HEK293 (cell line): ENCODE measurements at regions not wholly inside any gene's neighbourhood (a gene's known extent, or its start where the extent isn't known, plus 50 kb on each side); places are given as distances from the start of the nearest gene placed in this dataset.

Source experiments
- HOXD13 ChIP-seq: sonication (generic); formaldehyde crosslinking; IDR thresholded peaks from 2 replicates; pipeline ENCODE4 v1.8.0; 2022; ENCODE audit warnings: missing genetic modification reagents, borderline replicate concordance
- ZBTB11 ChIP-seq: fragments of 450-650 bp; formaldehyde crosslinking; conservative IDR thresholded peaks from 2 replicates; pipeline ENCODE4 v1.5.1; 2016; ENCODE audit warnings: low read depth, missing biosample characterization, missing genetic modification characterization
- ZNF26 ChIP-seq: fragments of 450-650 bp; formaldehyde crosslinking; IDR thresholded peaks from 2 replicates; pipeline ENCODE4 v1.5.1; 2016; ENCODE audit warnings: missing biosample characterization, missing genetic modification characterization
- ZNF292 ChIP-seq: fragments of 450-650 bp; formaldehyde crosslinking; IDR thresholded peaks from 2 replicates; pipeline ENCODE4 v1.5.1; 2016; ENCODE audit warnings: low read depth, missing biosample characterization, missing genetic modification characterization, borderline replicate concordance
- ZNF580 ChIP-seq: fragments of 450-650 bp; formaldehyde crosslinking; IDR thresholded peaks from 2 replicates; pipeline ENCODE4 v1.5.1; 2016; ENCODE audit warnings: missing biosample characterization, missing genetic modification characterization

GRCh38 chr3:104018541-104018940 is 1348.2 kb upstream of the ALCAM start:
- no peak for TF ChIP-seq ZBTB11 (tag by site-specific recombination)
- no peak for TF ChIP-seq HOXD13 (CRISPR knock-in tag)
- no peak for TF ChIP-seq ZNF580 (tag by site-specific recombination)
- no peak for TF ChIP-seq ZNF26 (tag by site-specific recombination)
- no peak for TF ChIP-seq ZNF292 (tag by site-specific recombination)
